ENCODE measurements at regions not wholly inside any gene's neighbourhood (a gene's known extent, or its start where the extent isn't known, plus 50 kb on each side); places are given as distances from the start of the nearest gene placed in this dataset.

DNA sequence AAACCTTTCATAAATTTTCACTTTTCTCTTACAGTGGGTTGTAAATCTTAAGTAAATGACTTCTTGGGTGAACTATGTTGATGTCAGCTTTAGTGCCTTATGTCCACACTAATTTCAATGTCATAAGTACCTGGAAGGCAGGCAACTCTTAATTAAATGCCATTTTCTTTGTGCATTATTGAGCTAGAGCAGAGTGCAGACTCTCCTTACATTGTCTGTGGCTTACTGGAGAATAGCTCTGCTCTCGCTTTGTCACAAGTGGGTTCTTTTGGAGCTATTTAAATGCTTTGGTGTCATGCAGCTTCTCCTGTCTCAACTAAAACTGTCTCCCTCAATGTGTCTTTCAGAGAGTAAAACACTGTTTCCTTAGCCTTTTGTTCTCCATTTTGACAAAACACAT lies 411.6 kb downstream of the STIM2 start:
- no peak for DNase-seq

GRCh38 chr4:27276307-27277073 lies 415.8 kb downstream of the STIM2 start:
- DNase-seq: no peak

- no peak for DNase-seq
Measured at GRCh38 chr4:27278615-27279375, 418.2 kb downstream of the STIM2 start.

- DNase-seq: no peak
Measured at GRCh38 chr4:27288496-27288895, 427.9 kb downstream of the STIM2 start.

DNA sequence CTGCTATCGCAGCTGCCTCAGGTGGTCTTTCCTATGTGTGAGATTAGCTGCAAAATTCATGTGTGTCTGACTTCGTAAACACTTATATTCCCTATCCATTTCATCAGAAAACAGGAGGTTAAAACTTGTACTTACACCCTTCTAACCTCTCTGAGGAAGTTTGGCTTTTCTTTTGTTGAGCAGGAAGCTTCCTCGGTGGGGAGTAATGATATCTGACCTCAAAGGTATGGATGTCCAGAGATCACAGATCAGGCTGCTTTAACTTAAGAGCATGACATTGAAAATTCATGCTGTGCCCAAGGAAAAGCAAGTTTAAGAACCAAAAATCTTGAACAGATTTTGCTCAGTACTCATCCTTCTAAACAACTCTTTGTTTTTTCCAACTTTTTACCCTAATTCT lies 429.1 kb downstream of the STIM2 start:
- no peak for DNase-seq

- no peak for DNase-seq
Measured at GRCh38 chr4:27293831-27294230, 433.2 kb downstream of the STIM2 start.

GRCh38 chr4:27304751-27305150 lies 444.1 kb downstream of the STIM2 start:
- DNase-seq: no peak

- no peak for DNase-seq
Measured at GRCh38 chr4:27305246-27305645, 444.6 kb downstream of the STIM2 start.

- no peak for DNase-seq
Measured at GRCh38 chr4:27308379-27308778, 447.7 kb downstream of the STIM2 start.

GRCh38 chr4:27315625-27316024 lies 455.0 kb downstream of the STIM2 start:
- DNase-seq: no peak

- no peak for DNase-seq
Measured at GRCh38 chr4:27316176-27316575, 455.5 kb downstream of the STIM2 start.

DNA sequence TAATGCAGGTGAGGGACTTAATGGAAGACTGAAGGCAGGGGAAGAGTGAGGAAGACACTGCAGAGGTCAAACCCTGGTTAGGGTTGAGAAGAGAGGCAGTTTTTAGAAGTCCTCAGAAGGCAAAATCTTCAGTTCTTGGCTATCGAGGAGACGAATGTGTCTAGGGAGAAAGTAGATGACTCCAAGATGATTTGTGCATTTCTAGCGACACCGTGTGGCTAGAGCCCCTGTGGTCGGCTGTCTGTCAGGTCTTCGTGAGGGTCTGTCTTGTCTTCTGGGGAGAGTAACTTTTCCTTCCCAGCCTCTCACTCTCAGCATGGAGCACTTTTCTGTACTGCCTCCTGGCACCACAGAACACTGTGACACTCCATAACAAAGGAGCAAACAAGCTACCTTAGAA lies 458.1 kb downstream of the STIM2 start:
- DNase-seq: no peak

DNA sequence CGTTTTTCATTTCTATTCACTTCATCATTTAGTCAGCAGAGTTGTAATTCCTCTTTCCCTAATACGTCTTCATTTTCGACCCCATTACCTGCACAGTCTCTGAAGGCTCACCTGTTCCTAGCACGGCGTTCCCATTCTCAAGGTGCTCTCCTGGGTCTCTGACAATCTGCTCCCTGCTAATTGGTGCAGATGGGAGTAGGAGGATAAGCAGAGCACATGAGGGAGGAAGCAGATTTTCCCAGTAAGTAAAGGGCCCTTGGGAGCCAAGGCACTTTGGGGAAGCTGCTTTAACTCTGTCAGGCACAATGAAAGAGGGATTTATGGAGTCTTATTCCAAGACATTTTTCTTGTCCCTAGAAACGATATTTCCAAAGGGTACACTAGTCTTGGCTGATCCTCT lies 466.4 kb downstream of the STIM2 start:
- no peak for DNase-seq

DNA sequence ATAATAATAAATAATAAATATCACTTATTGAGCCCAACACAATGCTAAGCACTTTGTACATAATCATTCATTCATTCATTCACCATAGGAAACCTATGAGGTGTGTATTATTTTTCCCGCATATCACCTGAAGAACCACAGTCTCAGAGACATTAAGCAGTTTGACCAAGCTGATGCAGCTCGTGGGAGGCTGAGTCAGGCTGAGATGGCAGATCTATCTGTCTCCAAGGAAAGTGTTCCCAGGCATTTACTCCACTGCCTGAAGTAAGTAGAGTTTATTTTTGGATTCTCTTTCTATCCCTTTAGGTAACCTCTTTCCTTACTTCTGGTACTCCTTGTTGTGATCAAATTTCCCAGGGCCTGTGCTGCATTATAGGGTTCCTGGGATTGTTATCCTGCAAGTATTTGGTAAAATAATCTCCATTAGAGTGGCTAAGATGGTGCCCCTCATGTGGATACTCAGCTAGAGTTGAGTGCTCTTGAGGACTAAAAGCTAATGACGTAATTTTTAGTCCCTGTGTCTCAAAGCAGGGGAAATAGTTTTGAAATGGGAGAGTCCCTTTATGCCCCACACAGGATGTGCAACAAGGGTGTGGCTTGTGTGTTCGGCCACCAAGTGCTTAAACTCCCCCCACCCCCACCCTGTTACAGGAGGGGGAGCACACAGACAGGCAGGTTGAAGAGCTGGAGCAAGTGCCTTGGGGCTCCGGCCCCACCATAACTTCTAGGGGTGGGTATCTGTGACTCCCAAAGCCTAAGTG lies 467.0 kb downstream of the STIM2 start:
- DNase-seq: no peak

DNA sequence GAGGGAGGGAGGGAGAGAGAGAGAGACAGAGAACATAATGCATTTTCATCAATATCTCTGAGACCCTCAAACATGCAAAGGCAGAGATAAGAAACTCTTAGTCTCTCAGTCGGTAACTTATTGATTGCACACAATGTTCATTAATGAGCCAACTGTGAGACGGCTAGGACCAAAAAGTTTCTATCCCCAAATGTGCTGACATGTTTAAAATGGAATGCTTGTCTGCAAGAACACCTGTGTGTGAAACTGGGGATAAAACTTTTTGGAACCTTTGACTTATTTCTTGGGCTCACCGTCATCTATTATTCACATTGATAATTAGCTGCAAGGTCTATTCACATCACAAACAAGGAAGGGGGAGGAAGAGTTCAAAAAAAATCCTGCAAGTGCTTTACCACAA lies 477.9 kb downstream of the STIM2 start:
- DNase-seq: no peak

DNA sequence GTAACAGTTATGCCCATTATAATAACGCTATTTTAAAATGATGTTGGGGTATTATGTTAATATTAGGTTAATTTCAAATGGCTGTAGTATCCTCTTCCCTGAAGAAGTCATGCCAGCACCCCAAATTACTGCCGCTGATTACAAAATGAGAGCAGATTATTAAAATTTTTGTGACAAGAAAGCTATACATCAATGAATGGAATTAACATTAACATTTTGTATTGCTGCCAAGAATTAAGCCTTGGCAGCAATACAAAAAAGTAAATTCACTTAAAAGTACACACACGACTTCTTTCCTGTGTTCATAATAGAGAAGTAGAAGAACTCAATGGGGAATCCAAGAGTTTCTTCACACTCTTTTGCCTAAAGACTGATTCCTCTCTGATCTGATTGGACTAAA lies 482.8 kb downstream of the STIM2 start:
- no peak for DNase-seq

DNA sequence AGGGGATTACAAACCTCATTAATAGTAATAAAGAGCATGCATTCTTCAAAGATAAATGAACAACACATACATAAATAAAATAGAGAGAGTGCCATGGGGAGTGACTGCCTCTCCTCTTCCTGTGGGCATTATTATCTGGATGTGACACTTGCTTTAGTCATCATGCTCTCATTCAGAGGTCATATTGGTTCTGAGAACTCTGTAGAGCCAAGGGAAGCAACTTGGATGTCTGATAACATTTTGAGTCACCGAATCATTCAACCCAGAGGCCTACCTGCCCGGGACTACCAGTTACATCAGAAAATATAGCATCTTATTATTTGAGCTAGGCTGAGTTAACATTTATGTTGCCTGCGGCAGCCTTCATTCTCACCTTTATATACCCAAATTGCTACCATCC lies 489.5 kb downstream of the STIM2 start:
- DNase-seq: no peak

GRCh38 chr4:27357283-27357682 lies 496.6 kb downstream of the STIM2 start:
- DNase-seq: no peak

DNA sequence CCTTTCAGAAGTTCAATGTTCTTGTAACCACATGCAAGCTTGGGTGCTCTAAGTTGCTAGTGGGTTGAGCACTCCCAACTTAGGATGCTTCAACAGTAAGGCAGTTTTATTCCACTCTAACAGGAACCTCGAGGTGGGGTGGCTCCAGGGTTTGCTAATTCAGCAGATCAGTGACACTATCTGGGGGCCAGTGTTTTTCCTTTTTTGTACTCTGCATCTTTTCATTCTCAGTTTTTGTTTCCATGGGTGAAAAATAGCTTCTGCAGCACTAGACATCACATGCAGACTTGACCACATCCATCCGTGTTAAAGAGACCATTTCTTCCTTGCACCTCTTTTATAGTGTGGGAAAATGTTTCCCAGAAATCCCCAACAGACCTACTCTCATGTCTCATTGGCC lies 497.6 kb downstream of the STIM2 start:
- no peak for DNase-seq

GRCh38 chr4:27360131-27360530 lies 499.5 kb downstream of the STIM2 start:
- no peak for DNase-seq

DNA sequence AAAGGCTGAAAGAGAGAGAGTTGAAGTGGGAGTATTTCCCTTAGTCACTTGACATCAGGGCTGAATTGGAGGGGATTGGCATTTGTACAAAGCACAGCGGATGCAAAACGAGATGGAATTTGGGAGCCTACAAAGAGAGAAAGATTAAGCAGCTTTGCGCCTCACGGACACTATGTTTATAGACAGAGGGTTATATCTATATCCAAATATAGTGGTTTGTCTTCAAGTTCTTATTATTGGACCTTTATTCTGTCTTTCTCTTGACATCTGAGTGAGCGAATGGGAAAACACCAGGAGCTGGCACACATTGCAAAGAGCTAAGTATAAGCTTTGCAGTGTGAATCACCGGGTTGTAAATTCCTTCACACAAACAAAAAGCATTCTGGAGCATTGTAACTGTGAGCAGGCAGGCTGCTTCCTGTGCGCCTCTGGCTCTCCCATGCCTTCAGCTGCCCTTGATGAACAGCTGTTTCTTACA lies 500.2 kb downstream of the STIM2 start:
- DNase-seq: no peak

GRCh38 chr4:27364509-27364908 lies 503.9 kb downstream of the STIM2 start:
- no peak for DNase-seq

- no peak for DNase-seq
Measured at GRCh38 chr4:27366104-27366823, 505.6 kb downstream of the STIM2 start.
